HG03045 (cell line): ENCODE measurements at regions not wholly inside any gene's neighbourhood (a gene's known extent, or its start where the extent isn't known, plus 50 kb on each side); places are given as distances from the start of the nearest gene placed in this dataset.
"Not testable (repeated sequence)": the region's sequence is repeated elsewhere in the genome, so short reads cannot be mapped to it uniquely, and the experiment has no call there.

ENCODE experiments used
- ATAC-seq: cut with Tn5 transposase; IDR thresholded peaks from one replicate; pipeline ENCODE4 v1.9.1; 2021; ENCODE audit warnings: mild to moderate bottlenecking, moderate library complexity; ENCODE audit not compliant: unreplicated experiment

GRCh38 chr3:118162627-118163588, 871.7 kb downstream of the IGSF11 start:
- not testable (repeated sequence) for ATAC-seq

DNA sequence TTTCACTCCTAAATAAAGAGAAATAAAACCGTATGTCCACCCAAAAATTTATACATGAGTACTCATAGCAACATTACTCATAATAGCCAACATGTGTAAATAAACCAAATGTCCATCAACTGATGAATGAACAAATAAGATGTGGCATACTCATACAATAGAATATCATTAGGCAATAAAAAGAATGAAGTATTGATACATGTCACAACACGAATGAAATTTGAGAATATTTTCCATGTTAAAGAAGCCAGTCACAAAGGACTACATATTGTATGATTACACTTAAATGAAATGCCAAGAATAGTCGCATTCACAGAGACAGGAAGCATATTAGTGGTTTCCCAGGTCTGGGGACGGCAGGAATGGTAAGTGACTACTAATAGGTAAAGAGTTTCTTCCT, 869.2 kb downstream of the IGSF11 start:
- no peak for ATAC-seq

- ATAC-seq = no peak
Observed at GRCh38 chr3:118167571-118167970, 867.1 kb downstream of the IGSF11 start.

DNA sequence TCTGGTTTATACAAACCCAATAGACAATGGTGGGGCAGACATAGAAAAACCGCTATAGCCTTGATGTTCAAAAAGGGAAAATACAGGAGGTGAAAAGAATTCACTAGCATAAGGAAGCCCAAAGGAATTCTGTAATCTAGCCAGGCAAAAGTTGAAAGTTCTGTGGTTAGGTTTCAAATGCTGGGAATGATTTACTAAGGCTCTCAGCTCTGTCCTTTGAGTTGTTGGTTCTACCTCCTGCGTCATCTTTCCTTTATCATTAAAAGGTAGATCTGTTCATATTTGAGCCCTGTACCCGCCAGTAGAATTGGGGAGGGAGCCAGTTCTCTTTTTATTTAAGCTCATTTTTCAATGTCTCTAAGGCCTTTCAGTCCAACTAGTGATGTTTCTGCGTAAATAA, 866.5 kb downstream of the IGSF11 start:
- no peak for ATAC-seq

DNA sequence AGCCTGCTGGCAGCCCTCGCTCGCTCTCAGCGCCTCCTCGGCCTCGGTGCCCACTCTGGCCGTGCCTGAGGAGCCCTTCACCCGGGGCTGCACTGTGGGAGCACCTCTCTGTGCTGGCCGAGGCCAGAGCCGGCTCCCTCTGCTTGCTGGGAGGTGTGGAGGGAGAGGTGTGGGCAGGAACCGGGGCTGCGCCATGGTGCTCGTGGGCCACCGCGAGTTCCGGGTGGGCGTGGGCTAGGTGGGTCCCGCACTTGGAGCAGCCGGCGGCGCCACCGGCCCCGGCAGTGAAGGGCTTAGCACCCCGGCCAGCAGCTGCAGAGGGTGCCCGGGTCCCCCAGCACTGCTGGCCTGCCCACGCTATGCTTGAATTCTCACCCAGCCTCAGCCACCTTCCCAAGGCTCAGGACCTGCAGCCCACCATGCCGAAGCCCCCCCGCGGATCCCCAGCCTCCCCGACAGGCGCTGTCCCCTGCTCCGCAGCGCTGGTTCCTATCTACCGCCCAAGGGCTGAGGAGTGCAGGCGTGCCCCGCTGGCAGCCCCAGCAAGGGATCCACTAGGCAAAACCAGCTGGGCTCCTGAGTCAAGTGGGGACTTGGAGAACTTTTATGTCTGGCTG, 863.3 kb downstream of the IGSF11 start:
- no peak for ATAC-seq

DNA sequence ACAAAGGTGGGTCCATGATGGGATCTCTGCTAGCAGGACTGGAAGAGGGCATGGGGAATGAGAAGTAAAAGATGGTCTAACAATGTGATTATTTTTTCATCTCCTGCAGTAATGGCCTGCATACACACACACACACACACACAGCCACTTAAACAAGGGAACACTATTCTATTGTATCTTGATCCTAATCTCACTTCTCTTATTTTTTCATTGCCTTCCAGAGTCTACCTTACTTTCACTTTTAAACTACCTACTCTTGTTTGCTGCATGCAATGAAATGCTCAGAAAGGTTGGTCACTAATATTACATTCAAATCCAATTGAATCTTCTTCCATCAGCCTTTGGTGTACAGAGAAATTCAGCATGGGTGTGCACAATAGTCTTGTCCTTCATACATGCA, 853.8 kb downstream of the IGSF11 start:
- ATAC-seq = no peak

DNA sequence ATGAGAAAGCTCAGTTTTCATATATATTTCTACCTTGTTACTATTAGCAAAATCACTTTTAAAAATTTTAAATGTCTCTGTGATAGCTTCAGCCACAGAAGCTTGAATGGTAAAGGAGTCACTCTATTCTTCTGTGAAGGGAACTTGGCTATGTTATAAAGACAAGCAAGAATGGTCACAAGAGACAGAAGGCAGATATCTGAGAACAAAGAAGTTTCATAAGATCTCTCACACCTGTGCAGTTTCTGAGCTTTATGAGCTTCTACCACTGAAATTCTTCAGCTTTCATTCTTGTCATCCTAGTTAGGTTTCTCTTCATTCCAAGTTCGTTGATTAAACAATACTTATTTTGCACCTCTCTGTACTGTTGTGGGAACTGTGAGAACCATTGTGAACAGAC, 853.4 kb downstream of the IGSF11 start:
- ATAC-seq = no peak

DNA sequence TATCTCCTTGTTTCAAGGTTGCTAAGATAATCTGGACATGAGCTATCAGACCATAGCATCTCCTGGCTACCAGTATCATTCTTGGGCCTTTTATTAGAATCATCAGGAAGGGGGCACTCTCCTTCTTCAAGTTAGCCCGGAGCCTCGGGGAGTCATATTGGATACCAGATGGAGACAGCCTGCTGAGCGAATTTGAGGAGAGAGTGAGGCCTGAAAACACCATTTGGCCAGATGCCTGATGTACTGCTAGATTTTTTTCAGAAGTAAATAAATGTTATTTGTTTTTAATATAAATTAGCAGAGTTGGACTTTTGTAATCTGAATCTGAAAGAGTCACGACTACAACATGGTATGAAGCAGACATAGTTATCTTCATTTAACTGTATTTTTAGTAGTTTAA, 848.6 kb downstream of the IGSF11 start:
- ATAC-seq = no peak

DNA sequence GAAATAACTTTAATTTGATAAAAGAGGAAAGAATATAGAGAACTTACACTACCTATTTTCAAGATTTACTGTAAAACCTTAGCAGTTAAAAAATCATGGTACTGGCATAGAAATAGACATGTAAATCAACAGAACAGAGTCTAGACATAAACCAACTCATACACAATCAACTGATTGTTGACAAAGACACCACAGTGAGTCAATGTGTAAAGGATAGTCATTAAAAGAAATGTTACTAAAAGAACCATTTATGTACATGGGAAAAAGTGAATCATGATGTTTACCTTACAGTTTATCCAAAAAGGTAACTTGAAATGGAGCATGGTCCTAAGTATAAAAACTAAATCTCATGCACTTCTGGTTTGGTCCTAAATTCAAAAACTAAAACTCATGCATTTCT, 847.4 kb downstream of the IGSF11 start:
- ATAC-seq = no peak

GRCh38 chr3:118196183-118196582, 838.5 kb downstream of the IGSF11 start:
- no peak for ATAC-seq

DNA sequence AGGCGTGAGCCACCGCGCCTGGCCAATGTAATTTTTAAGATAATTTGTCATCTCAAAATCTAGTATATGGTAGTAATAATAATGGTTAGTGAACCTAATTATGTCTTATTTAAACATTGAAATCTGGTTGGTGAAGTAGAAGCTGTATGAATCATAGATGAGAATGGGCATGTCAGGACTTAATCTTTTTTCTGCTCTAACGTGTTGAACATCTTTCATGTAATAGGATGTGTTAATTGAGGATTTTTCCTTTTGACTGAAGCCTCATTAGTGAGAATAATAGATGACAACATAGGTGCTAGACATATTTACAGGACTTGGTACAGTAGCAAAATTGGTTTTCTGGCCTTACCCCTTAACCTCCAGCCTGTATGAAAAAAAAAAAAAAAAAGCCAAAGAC, 835.6 kb downstream of the IGSF11 start:
- no peak for ATAC-seq

- ATAC-seq = no peak
Observed at GRCh38 chr3:118204052-118204656, 830.5 kb downstream of the IGSF11 start.

GRCh38 chr3:118207271-118207670, 827.4 kb downstream of the IGSF11 start:
- ATAC-seq = no peak

- ATAC-seq = no peak
Observed at GRCh38 chr3:118208642-118209041, 826.0 kb downstream of the IGSF11 start.

- no peak for ATAC-seq
Observed at GRCh38 chr3:118213892-118214291, 820.8 kb downstream of the IGSF11 start.

DNA sequence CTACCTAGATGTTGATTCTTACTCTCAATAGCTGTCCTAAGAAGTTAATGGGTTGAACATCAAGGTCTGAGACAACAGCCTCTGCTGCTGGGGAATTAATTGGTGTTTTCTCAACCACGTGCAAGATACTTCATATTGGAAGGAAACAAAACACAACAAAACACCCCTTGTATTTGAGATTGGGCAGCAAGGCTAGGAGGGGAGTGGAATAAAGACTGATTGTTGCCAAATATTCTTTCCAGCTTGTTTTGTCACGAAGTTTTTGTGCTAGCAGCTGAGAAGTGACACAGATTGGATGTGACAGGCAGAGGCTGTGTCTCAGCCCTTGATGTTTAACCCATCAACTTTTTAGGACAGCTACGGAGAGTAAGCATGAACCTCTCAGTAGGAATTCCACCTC, 808.4 kb downstream of the IGSF11 start:
- no peak for ATAC-seq

DNA sequence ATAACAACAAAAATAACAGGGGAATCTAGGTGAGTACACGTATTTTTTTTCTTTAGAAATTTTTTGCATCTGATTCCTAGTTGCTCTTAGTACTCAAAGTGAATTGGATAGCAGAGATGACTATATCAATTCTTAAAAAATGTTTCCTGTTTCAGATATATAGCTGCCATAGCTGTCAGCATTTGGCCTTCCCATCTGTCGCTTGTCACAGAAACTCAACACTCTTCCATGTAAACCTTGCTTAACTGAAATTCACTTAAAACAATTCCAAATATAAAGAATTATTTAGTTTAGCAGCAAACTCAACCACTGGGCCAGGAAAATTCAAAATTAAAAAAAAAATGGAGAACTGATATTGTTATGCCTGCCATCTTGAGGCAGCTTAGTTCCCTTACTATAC, 807.5 kb downstream of the IGSF11 start:
- no peak for ATAC-seq

DNA sequence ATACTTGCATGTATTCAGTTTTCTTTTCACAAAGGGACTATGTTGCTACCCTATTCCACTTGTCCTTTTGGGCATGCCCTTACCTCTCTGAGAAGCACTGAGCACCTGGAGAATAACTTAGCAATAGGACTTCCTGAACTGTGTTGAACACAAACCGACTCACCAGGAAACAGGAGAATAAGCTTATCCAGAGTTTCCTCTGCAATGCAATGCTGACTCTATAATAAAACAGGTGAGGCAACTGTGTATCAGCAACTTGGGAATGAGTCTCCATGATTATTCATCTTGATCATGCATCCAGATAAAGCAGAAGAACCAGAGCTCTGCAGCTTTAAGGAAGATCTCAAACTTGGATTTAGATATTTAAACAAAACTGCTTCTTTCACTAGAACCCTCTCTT, 806.5 kb downstream of the IGSF11 start:
- no peak for ATAC-seq

GRCh38 chr3:118229196-118229595, 805.5 kb downstream of the IGSF11 start:
- ATAC-seq = no peak

- no peak for ATAC-seq
Observed at GRCh38 chr3:118231578-118231977, 803.1 kb downstream of the IGSF11 start.

GRCh38 chr3:118239253-118239652, 795.4 kb downstream of the IGSF11 start:
- ATAC-seq = no peak

- ATAC-seq = no peak
Observed at GRCh38 chr3:118244761-118245160, 789.9 kb downstream of the IGSF11 start.
